DOHH2 (cell line): ENCODE measurements at regions not wholly inside any gene's neighbourhood (a gene's known extent, or its start where the extent isn't known, plus 50 kb on each side); places are given as distances from the start of the nearest gene placed in this dataset.

Source experiments
- EZH2phosphoT487 ChIP-seq: fragments of 200-600 bp; sonication (generic); IDR thresholded peaks from 2 replicates; pipeline ENCODE4 v1.6.1; 2017; ENCODE audit warnings: borderline replicate concordance, mild to moderate bottlenecking, antibody characterized with exemption, low read length, moderate library complexity, mixed read lengths
- TF ChIP-seq, protein P1 (sequence below): fragments of 200-600 bp; sonication (generic); IDR thresholded peaks from one replicate; pipeline ENCODE4 v1.5.1; 2014; ENCODE audit warnings: antibody characterized with exemption, mild to moderate bottlenecking, low read depth, low read length; ENCODE audit not compliant: poor library complexity, severe bottlenecking

DNA sequence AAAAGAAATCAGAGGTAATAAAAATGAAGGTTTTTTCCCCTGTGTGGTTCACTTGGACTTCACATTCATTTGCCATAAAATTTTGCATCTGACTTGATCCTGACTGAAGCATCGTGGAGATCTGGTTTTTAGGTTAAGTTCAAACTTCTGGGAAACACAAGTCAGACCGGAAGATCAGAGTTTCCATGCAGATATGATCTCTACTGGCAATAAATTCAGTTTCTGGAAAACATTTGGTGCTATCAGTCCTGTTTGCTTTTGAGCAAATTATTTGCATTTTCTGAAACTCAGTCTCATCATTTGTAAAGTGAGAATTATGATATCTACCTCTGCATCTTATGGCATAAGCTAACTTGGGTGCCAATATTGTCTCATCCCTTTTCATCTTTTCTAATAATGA lies 81.3 kb upstream of the KCNMA1 start:
- TF ChIP-seq, protein P1, sequence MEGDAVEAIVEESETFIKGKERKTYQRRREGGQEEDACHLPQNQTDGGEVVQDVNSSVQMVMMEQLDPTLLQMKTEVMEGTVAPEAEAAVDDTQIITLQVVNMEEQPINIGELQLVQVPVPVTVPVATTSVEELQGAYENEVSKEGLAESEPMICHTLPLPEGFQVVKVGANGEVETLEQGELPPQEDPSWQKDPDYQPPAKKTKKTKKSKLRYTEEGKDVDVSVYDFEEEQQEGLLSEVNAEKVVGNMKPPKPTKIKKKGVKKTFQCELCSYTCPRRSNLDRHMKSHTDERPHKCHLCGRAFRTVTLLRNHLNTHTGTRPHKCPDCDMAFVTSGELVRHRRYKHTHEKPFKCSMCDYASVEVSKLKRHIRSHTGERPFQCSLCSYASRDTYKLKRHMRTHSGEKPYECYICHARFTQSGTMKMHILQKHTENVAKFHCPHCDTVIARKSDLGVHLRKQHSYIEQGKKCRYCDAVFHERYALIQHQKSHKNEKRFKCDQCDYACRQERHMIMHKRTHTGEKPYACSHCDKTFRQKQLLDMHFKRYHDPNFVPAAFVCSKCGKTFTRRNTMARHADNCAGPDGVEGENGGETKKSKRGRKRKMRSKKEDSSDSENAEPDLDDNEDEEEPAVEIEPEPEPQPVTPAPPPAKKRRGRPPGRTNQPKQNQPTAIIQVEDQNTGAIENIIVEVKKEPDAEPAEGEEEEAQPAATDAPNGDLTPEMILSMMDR: no peak
- TF ChIP-seq EZH2phosphoT487: no peak
